HFFc6 (cell line): ENCODE measurements at regions not wholly inside any gene's neighbourhood (a gene's known extent, or its start where the extent isn't known, plus 50 kb on each side); places are given as distances from the start of the nearest gene placed in this dataset.

Experiments used
- DNase-seq: peaks from one replicate; pipeline ENCODE4 v3.0.0-alpha.2; 2018
- H3K27ac Mint-ChIP-seq: 2 replicates; pipeline ENCODE4 v1.8.0; 2020; ENCODE audit warnings: mild to moderate bottlenecking, mixed read lengths
- H3K27me3 Mint-ChIP-seq: 2 replicates; pipeline ENCODE4 v1.8.0; 2021; ENCODE audit warnings: mild to moderate bottlenecking, moderate library complexity, mixed read lengths; ENCODE audit not compliant: insufficient read depth
- H3K36me3 Mint-ChIP-seq: 2 replicates; pipeline ENCODE4 v1.8.0; 2021; ENCODE audit warnings: low read depth, mixed read lengths
- H3K4me1 Mint-ChIP-seq: 2 replicates; pipeline ENCODE4 v1.8.0; 2020; ENCODE audit warnings: low read depth, mixed read lengths
- H3K4me3 Mint-ChIP-seq: 2 replicates; pipeline ENCODE4 v1.8.0; 2020; ENCODE audit warnings: mild to moderate bottlenecking, moderate library complexity, mixed read lengths
- H3K9me3 Mint-ChIP-seq: 2 replicates; pipeline ENCODE4 v1.8.0; 2020; ENCODE audit warnings: mild to moderate bottlenecking, mixed read lengths
- CTCF ChIP-seq: fragments of 200-600 bp; sonication (generic); IDR thresholded peaks from 2 replicates; pipeline ENCODE4 v1.5.0; 2021; ENCODE audit warnings: antibody characterized with exemption, mild to moderate bottlenecking

GRCh38 chr3:69454204-69454787 is 68.4 kb upstream of the FRMD4B start:
- Mint-ChIP-seq H3K36me3 (no peaks in the 10 kb centered on the region), H3K27me3 (peaks cover 11% of the 10 kb centered on the region; the same call in 1 of the 2 replicates), H3K4me3 (no peak overlapping the region), H3K27ac (no peak overlapping the region), H3K9me3 (no peaks in the 10 kb centered on the region), H3K4me1 (no peaks in the 10 kb centered on the region)
- DNase-seq, result no peak
- TF ChIP-seq CTCF, result no peak

DNA sequence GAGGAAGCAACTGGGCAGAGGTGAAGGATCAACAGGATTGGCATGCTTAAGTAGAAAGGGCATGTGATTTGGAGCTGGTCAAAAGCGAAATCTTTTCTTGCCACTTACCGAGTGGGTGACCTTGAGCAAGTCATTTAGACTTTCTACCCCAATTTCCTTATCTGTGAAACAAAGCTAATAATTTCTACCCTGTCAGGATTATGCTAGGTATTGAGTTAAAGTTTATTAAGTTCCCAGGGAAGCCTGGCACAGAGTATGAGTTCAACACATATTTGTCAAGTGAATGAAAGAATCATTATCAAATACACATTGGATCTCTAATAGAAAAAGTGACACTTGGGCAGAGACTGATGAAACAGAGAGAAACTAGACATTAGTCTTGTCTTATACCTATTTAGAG is 66.4 kb upstream of the FRMD4B start:
- H3K36me3 Mint-ChIP-seq, result no peaks in the 10 kb centered on the region
- TF ChIP-seq CTCF, result no peak
- H3K27me3 Mint-ChIP-seq, result peaks cover 7% of the 10 kb centered on the region; the same call in 1 of the 2 replicates
- no peak overlapping the region for H3K27ac Mint-ChIP-seq
- no peak overlapping the region for H3K4me3 Mint-ChIP-seq
- no peak for DNase-seq
- H3K4me1 Mint-ChIP-seq, result no peaks in the 10 kb centered on the region
- no peaks in the 10 kb centered on the region for H3K9me3 Mint-ChIP-seq

DNA sequence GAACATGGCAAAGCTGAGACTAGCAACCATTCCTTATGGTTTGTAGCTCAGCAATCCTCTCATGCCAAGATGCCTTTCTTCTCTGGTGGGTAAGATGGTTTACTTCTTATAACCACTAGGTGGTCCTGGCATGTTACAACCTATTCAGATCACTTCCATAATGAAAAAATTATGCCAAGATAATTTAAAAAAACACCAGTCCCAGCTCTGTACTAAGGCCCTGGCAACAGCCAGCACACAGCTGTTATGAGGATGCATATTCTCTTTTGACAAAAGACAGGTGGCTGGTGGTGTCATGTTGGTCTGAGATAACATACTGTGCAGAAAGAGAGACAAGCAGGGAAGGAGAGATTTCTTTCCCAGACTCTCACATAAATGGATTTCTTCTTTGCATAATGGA is 65.7 kb upstream of the FRMD4B start:
- H3K36me3 Mint-ChIP-seq, result no peaks in the 10 kb centered on the region
- no peak for DNase-seq
- H3K4me3 Mint-ChIP-seq, result no peak overlapping the region
- H3K9me3 Mint-ChIP-seq, result no peaks in the 10 kb centered on the region
- H3K4me1 Mint-ChIP-seq, result no peaks in the 10 kb centered on the region
- no peak overlapping the region for H3K27ac Mint-ChIP-seq
- TF ChIP-seq CTCF, result peak; percentile 48
- peaks cover 4% of the 10 kb centered on the region; the same call in 1 of the 2 replicates for H3K27me3 Mint-ChIP-seq

- no peak for TF ChIP-seq CTCF
- Mint-ChIP-seq H3K9me3 (no peaks in the 10 kb centered on the region), H3K27me3 (peaks cover 4% of the 10 kb centered on the region; the same call in 1 of the 2 replicates), H3K27ac (no peak overlapping the region), H3K4me1 (peaks cover 16% of the 10 kb centered on the region), H3K4me3 (no peak overlapping the region), H3K36me3 (no peaks in the 10 kb centered on the region)
- DNase-seq, result no peak
Measured at GRCh38 chr3:69448877-69449276, 63.0 kb upstream of the FRMD4B start.

DNA sequence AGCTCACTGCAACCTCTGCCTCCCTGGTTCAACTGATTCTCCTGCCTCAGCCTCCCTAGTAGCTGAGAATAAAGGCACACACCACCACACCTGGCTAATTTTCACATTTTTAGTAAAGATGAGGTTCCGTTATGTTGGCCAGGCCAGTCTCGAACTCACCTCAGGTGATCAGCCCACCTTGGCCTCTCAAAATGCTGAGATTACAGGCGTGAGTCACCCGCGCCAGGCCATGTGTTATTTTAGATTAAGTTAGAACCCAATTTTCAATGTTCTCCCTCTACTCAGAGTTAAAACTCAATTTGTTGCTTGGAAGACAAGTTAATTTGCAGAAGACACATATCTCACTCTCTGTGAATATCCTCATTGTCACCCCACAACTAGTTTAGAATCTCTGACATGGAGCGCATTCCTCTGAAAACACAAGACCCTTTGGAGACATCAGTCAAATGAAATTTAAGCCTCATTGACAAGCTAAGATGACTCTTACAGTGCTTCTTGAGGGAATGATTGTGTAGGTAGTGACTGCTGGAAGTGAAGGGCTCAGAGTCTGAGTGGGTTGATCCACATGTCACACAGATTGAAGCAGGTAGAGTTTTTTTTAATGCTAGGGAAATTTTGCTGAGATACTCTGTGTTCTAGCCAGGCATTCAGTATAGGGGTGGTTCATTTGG is 60.6 kb upstream of the FRMD4B start:
- Mint-ChIP-seq H3K27ac (no peak overlapping the region), H3K9me3 (no peaks in the 10 kb centered on the region), H3K27me3 (no peaks in the 10 kb centered on the region), H3K36me3 (no peaks in the 10 kb centered on the region), H3K4me1 (peaks cover 16% of the 10 kb centered on the region), H3K4me3 (no peak overlapping the region)
- no peak for DNase-seq
- TF ChIP-seq CTCF, result no peak
